LNCAP (cell line): ENCODE measurements at regions not wholly inside any gene's neighbourhood (a gene's known extent, or its start where the extent isn't known, plus 50 kb on each side); places are given as distances from the start of the nearest gene placed in this dataset.

Experiments used
- CTCF ChIP-seq: fragments of 450-650 bp; IDR thresholded peaks from 2 replicates; pipeline ENCODE4 v1.5.1; 2017; ENCODE audit warnings: mild to moderate bottlenecking

GRCh38 chr1:47507881-47508701 lies 70.2 kb downstream of the FOXD2 start:
- no peak for TF ChIP-seq CTCF

GRCh38 chr1:47508702-47509431 lies 71.0 kb downstream of the FOXD2 start:
- TF ChIP-seq CTCF = no peak

GRCh38 chr1:47510282-47510811 lies 72.5 kb downstream of the FOXD2 start:
- no peak for TF ChIP-seq CTCF

GRCh38 chr1:47511825-47512224 lies 74.0 kb downstream of the FOXD2 start:
- no peak for TF ChIP-seq CTCF

GRCh38 chr1:47513393-47513792 lies 75.5 kb downstream of the FOXD2 start:
- no peak for TF ChIP-seq CTCF

- TF ChIP-seq CTCF = no peak
These were observed 76.4 kb downstream of the FOXD2 start for GRCh38 chr1:47514229-47514628.

- TF ChIP-seq CTCF = no peak
These were observed 77.4 kb downstream of the FOXD2 start for GRCh38 chr1:47515164-47515789.
